ENCODE measurements at regions not wholly inside any gene's neighbourhood (a gene's known extent, or its start where the extent isn't known, plus 50 kb on each side); places are given as distances from the start of the nearest gene placed in this dataset.
"Not testable (repeated sequence)": the region's sequence is repeated elsewhere in the genome, so short reads cannot be mapped to it uniquely, and the experiment has no call there.

DNA sequence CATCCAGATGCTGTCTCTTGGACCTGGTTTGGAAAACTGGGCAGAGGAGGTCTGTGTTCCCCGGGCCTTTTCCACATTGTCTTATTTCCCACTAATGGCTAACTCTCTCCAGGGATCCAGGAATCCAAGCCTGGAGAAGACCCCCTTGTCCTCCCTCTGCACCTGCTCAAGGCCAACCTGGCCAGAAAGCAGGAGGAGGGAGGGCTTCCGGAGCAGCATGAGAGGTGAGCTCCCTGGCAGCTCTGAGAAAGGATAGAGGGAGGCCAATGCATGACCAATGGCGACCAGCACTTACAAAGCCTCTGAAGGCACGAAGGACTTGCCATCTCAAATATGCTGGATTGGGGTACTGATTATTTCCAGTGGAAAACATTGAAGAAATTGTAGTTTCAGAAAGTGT lies 445.0 kb upstream of the B3GAT1 start:
- H3K9me3 ChIP-seq (ENCODE audit: insufficient read depth, low read length): no peaks in the 10 kb centered on the region
- no peak for TF ChIP-seq EZH2phosphoT487 (IDR thresholded peaks at IDR 0.05; ENCODE audit: low read depth)
- TF ChIP-seq, protein P1, sequence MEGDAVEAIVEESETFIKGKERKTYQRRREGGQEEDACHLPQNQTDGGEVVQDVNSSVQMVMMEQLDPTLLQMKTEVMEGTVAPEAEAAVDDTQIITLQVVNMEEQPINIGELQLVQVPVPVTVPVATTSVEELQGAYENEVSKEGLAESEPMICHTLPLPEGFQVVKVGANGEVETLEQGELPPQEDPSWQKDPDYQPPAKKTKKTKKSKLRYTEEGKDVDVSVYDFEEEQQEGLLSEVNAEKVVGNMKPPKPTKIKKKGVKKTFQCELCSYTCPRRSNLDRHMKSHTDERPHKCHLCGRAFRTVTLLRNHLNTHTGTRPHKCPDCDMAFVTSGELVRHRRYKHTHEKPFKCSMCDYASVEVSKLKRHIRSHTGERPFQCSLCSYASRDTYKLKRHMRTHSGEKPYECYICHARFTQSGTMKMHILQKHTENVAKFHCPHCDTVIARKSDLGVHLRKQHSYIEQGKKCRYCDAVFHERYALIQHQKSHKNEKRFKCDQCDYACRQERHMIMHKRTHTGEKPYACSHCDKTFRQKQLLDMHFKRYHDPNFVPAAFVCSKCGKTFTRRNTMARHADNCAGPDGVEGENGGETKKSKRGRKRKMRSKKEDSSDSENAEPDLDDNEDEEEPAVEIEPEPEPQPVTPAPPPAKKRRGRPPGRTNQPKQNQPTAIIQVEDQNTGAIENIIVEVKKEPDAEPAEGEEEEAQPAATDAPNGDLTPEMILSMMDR (IDR thresholded peaks at IDR 0.05; ENCODE audit: low read depth, low read length): no peak
- no peak overlapping the region for H3K27ac ChIP-seq (ENCODE audit: low read length)
- no peak overlapping the region for H2AFZ ChIP-seq (ENCODE audit: low read depth, low read length)
- no peak overlapping the region for H3K9ac ChIP-seq (ENCODE audit: low read length)
- H3K36me3 ChIP-seq (replicated peaks; ENCODE audit: low read depth, low read length): no peaks in the 10 kb centered on the region
- H3K4me3 ChIP-seq (ENCODE audit: low read length): no peak overlapping the region
- no peaks in the 10 kb centered on the region for H3K79me2 ChIP-seq (ENCODE audit: low read length)
- H4K20me1 ChIP-seq (ENCODE audit: insufficient read depth, low read length): no peaks in the 10 kb centered on the region
- H3K4me2 ChIP-seq (ENCODE audit: low read length): no peak overlapping the region
- no peaks in the 10 kb centered on the region for H3K4me1 ChIP-seq (ENCODE audit: low read length)
- H3K27me3 ChIP-seq (ENCODE audit: low read depth, low read length): no peaks in the 10 kb centered on the region

DNA sequence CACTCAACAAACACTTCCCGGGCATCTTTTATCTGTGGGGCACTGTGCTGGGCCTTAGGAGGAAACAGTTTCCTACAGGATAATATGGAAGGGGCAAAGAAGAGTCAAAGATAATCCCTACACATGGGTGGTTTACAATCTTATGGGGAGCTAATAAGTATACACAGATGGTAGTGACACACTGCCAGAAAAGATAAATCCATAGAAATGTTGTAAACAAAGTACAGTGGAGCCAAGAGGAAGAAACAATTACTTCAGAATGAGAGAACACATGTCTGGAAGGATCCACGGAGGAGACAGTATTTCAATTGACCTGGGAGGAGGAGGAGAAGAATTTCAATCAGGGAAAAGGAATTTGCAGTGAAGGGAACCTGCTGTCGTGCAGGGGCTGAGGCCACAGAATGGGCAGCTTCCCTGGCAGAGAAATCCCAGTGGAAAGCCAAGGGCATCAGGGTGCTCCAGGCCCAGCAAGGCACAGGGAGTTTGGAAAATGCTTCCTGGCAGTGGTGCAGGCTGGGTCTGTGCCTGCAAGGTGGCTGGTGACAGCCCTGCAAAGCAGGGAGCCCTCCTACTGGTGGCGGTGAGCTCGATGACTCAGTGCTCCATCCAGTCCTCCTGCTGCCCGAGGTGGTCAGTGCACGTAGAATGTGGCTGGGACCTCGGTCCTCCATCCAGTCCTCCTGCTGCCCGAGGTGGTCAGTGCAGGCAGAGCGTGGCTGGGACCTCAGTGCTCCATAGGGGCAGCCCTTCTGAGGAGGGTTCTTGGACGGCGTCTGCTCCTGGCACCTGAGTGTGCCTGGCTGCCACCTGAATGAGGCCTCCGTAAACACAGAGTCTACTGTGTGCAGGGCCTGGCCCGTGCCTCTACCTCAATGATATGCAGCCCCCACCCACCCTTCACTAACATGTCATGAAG lies 444.3 kb upstream of the B3GAT1 start:
- H3K79me2 ChIP-seq (ENCODE audit: low read length): no peaks in the 10 kb centered on the region
- H4K20me1 ChIP-seq (ENCODE audit: insufficient read depth, low read length): no peaks in the 10 kb centered on the region
- no peak overlapping the region for H3K4me3 ChIP-seq (ENCODE audit: low read length)
- H3K4me1 ChIP-seq (ENCODE audit: low read length): no peaks in the 10 kb centered on the region
- no peaks in the 10 kb centered on the region for H3K27me3 ChIP-seq (ENCODE audit: low read depth, low read length)
- no peaks in the 10 kb centered on the region for H3K9me3 ChIP-seq (ENCODE audit: insufficient read depth, low read length)
- no peak overlapping the region for H3K27ac ChIP-seq (ENCODE audit: low read length)
- H3K4me2 ChIP-seq (ENCODE audit: low read length): no peak overlapping the region
- TF ChIP-seq, protein P1 (IDR thresholded peaks at IDR 0.05; ENCODE audit: low read depth, low read length): no peak
- no peak for TF ChIP-seq EZH2phosphoT487 (IDR thresholded peaks at IDR 0.05; ENCODE audit: low read depth)
- H3K9ac ChIP-seq (ENCODE audit: low read length): no peak overlapping the region
- H3K36me3 ChIP-seq (replicated peaks; ENCODE audit: low read depth, low read length): no peaks in the 10 kb centered on the region
- H2AFZ ChIP-seq (ENCODE audit: low read depth, low read length): no peak overlapping the region

DNA sequence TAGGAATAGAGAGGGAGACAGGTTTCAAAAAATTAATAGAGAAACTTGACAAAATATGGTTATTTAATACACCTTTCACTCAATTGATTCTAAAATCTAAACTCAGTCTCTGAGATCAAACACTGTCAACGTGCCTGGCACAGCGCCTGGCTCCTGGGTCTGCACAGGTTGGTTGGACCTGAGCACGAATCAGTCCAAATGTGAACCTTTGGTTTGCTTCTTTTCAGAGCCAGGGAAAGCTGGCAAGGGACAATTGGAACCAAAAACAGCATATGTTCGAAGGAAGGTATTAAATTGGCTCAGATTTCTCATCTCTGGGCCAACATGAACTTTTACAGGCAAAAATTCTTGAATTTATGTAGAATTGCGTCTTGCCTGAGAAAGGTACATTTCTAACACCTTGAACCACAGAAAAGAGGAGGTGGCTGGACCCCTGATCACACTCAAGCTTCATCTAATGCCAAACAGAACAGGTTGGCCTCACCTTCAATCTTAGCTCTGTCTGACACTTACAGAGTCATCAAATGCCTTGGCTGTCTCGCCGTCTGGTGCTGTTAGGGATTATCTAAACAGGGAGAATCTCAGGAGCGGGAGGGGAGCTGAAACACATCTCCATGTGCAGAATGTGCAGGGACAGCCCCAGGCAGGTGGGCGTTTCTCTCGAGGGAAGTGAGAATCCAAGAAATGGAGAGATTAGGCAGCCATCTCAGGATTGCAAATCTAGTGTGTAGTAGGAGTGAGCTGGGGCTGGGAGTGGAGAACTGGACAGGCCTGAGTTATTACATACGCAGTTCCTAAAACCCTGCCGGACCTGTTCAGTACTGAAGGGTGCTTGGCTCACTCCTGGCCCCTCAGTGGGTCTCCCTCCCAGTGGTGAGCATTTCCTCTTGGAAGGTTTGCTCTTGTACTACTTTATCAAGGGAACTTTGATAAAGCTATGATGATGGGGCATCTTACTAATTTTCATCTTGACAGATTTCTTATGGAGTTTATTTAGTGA lies 442.2 kb upstream of the B3GAT1 start:
- no peak overlapping the region for H2AFZ ChIP-seq (ENCODE audit: low read depth, low read length)
- H3K4me3 ChIP-seq (ENCODE audit: low read length): no peak overlapping the region
- H3K9ac ChIP-seq (ENCODE audit: low read length): no peak overlapping the region
- no peaks in the 10 kb centered on the region for H3K9me3 ChIP-seq (ENCODE audit: insufficient read depth, low read length)
- H4K20me1 ChIP-seq (ENCODE audit: insufficient read depth, low read length): no peaks in the 10 kb centered on the region
- no peaks in the 10 kb centered on the region for H3K79me2 ChIP-seq (ENCODE audit: low read length)
- no peaks in the 10 kb centered on the region for H3K36me3 ChIP-seq (replicated peaks; ENCODE audit: low read depth, low read length)
- no peak overlapping the region for H3K27ac ChIP-seq (ENCODE audit: low read length)
- TF ChIP-seq EZH2phosphoT487 (IDR thresholded peaks at IDR 0.05; ENCODE audit: low read depth): no peak
- TF ChIP-seq, protein P1 (IDR thresholded peaks at IDR 0.05; ENCODE audit: low read depth, low read length): no peak
- no peaks in the 10 kb centered on the region for H3K27me3 ChIP-seq (ENCODE audit: low read depth, low read length)
- no peaks in the 10 kb centered on the region for H3K4me1 ChIP-seq (ENCODE audit: low read length)
- H3K4me2 ChIP-seq (ENCODE audit: low read length): no peak overlapping the region

DNA sequence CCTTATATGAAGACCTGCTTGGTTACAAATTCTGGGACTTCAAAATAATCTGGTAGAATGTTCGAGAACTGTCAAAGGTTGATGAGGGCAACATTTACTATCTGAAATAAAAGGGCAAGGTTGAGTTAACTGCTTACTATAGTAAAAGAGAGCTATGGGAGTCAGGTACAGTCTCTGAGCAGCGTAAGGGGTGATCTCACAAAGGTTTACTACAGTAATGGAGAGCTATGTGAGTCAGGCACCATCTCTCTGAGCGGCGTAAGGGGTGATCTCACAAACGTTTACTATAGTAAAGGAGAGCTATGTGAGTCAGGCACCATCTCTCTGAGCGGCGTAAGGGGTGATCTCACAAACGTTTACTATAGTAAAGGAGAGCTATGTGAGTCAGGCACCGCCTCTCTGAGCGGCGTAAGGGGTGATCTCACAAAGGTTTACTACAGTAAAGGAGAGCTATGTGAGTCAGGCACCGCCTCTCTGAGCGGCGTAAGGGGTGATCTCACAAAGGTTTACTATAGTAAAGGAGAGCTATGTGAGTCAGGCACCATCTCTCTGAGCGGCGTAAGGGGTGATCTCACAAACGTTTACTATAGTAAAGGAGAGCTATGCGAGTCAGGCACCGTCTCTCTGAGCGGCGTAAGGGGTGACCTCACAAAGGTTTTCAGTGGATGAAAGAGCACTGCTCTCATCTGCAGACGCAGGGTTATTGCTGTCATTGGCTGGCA lies 439.6 kb upstream of the B3GAT1 start:
- not testable (repeated sequence) for H3K9ac ChIP-seq (ENCODE audit: low read length); H3K4me2 ChIP-seq (ENCODE audit: low read length); H3K36me3 ChIP-seq (replicated peaks; ENCODE audit: low read depth, low read length); H2AFZ ChIP-seq (ENCODE audit: low read depth, low read length); H3K4me3 ChIP-seq (ENCODE audit: low read length); H3K79me2 ChIP-seq (ENCODE audit: low read length); H3K27me3 ChIP-seq (ENCODE audit: low read depth, low read length); H3K9me3 ChIP-seq (ENCODE audit: insufficient read depth, low read length); H3K4me1 ChIP-seq (ENCODE audit: low read length); H4K20me1 ChIP-seq (ENCODE audit: insufficient read depth, low read length); H3K27ac ChIP-seq (ENCODE audit: low read length)
